ENCODE measurements at regions not wholly inside any gene's neighbourhood (a gene's known extent, or its start where the extent isn't known, plus 50 kb on each side); places are given as distances from the start of the nearest gene placed in this dataset.

DNA sequence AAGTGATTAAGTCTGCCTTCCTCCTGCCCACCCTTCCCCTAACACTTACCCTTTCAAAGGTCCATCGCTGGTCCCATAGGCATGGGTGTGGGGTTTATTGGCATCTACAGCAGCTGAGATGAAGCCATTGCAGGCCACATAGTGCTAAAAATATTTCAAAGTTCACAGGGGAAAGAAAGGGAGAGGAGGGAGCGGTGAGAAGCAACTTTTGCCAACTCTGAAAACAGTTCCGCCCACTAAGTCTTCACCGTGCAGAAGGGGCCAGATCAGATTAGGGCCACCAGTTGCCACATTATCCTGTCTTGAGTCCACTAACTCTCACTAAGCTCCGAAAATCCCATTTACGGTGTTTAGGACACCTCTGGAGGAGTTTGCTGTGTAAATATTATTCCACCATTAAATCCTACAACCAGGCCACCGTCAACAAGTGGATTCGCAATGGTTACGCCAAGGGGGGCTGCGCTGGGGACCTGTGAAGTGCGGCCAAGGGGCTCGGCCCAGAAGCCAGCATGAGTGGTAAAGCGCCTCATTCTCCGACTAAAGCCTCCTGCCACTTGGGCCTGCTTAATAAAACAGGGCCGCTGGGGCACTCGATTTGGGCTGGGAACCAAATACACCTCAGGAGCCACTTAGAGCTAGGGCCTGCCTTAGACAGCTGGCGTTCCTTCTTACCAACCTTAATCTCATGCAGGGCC, 534.9 kb downstream of the MIAT start:
- DNase-seq: no peak

DNA sequence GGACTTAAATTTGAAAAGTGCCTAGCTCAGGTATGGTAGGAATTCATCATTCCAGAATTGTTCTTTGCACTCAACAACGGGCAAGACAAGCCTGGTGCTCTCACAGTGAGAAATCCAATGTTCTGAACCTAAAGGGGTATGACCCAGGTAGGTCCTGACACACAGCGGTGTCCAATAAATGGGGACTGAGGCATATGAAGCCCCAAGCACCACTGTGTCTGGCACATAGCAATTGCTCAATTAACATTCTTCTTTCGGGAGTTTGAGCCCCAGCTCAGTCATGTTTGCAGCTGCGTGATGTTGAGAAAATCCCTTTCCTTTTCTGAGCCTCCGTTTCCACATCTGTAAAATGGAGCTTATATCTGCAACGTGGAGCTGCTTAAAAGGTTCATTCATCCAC, 535.8 kb downstream of the MIAT start:
- DNase-seq: no peak

DNA sequence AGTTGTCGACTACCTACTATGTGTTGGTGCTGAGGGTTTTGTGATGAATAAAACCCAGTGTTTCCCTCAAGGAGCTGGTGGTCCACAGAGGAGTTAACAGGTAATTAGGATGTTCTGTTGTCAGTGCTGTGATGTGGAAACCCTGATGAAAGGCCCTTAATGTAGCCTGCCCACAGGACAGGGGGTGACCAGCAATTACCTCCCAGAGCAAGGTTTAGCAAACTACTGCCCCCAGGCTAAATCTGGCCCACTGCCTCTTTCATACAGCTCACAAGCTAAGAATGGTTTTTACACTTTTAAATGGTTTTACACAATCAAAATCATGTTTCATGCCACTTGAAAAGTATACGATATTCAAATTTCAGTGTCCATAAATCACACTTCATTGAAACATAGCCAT, 536.2 kb downstream of the MIAT start:
- no peak for DNase-seq

DNA sequence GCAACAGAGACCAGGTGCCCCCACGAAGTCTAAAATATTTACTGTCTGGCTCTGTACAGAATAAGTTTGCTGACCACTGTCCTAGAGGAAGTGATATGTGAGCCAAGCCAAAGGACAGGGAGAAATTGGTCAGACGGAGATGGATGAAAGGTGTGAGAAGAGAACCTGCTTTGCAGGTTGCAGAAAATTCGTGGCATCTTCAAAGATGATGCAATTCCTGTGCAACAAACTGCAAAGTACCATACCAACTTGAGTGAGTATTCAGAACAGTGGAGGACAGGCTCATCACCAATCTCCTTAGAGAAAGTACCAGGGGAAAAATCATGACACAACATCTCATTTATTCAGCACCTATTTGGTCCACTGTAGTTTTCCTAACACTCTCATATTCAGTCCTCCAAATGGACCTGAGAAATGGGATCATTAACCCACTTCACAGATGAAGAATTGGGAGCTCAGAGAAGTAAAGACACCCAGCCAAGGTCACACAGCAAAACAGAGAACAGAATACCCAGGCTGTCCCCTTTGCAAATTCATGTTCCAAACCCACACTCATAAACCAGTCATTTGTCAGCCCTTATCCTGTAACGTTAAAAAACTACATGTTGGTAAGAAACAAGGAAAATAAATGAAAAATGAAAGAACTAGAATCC, 536.8 kb downstream of the MIAT start:
- no peak for DNase-seq

DNA sequence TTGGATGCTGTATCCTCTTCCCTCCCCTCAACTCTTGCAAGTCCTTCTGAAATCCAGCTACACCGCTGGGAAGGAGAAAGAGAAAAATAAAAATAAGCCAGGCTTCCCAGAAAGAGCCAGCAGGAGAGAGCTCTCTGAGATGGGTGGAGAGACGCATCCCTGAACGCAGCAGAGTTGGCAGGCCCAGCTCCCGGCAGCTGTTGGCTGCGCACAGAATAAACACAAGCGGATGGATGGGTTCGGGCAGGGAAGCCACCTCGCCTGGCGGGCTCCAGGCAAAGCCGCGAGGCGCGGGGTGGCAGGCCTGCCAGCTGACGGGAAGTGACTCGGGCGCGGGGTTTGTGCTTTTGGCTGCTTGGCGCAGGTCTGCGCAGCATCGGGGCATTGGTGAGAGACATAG, 537.7 kb downstream of the MIAT start:
- no peak for DNase-seq

DNA sequence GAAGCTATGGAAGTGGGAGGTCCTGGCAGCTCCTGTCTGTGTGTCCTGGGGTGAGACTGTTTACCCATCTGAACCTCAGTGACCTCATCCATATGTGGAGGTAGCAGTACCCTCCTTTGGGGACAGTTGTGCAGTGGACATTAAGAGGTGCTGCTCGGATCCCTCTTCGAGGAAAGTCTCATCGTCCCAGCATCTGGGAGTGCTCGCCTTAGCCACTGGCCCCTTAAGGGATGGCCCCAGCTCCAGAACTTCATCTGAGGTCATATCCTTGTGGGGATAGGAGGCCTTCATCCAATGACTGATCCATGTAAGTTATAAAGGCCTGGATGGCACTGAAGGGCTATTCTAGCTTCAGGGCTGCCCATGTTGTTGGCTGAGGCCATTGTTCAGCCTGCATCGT, 538.1 kb downstream of the MIAT start:
- no peak for DNase-seq

DNA sequence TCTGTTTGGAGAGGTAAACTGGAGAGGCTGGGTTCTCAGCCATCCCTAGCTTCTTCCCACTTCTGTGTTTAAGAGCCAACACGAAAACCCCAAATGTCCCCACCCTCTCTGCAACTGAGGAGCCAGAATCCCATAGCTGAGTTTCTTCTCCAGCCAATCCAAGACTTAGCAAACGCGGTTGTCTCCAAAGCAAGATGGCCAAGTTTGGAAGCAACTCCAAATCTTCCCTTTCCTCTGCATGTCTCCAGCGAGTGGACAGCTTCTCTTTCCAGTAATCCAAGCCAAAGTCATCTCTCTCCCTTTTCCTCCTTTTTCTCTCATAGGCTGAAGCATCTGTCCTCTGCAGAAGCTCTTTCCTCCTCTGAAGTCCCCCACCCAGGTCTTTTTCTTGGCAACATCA, 539.2 kb downstream of the MIAT start:
- DNase-seq: no peak

DNA sequence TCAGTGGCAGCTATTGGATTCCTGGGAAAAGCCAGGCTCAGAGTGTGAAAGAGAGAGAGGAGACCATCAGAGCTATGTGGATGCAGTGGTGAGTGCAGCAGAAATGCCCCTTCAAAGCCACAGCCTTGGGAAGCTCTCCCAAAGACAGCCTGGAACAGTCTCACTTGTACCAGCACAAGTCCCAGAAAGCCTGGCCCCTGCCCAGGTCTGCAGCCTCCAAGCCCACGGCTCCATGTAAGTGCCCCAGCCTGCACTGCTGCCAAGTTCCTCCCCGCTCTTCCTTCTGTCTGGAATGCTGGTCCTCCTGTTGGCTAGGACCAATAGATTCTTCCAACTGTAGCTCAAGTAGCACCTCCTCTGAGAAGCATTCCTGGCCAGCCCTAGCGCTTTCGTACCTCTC, 539.7 kb downstream of the MIAT start:
- no peak for DNase-seq

DNA sequence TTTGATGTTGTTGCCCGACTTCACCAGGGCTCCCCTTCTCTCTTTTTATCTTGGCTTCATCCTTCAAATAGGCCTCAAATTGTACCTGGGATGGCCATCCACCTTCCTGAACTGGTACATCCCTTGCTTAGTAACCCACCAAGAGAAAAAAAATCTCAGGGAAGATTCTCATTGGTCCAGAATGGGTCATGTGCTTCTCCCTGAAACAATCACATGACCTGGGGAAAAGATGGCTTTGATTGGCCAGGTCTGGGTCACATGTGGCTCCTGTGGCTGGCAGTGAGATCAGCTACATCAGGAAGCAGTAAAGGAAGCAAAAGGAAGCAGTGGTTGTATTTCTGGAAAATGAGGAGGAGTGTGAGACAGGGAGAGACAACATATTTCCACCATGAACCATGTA, 540.2 kb downstream of the MIAT start:
- no peak for DNase-seq

DNA sequence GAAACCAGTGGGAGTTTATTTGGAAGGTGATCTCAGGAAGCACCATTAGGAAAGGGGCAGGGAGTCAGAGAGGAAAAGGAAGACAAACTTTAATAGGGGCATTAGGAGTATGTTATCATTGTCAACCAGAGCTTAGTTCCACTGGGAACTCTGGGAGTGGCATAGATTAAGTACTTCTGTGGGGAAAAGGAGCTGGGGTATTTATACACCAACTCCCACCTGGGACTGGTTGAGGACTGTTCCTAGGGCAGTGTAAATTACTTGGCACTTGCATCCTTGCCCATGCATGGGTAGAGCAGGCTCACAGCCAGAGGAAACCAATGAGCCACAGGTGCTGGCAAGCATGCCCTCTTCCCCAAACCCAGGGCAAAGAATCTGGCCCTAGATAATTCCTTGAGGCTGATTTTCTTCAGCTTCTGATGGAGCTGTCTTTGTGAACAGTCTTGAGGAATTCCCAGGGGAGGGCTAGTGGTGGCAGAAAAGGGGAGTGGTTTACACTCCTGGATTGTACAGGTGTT, 541.2 kb downstream of the MIAT start:
- DNase-seq: no peak

DNA sequence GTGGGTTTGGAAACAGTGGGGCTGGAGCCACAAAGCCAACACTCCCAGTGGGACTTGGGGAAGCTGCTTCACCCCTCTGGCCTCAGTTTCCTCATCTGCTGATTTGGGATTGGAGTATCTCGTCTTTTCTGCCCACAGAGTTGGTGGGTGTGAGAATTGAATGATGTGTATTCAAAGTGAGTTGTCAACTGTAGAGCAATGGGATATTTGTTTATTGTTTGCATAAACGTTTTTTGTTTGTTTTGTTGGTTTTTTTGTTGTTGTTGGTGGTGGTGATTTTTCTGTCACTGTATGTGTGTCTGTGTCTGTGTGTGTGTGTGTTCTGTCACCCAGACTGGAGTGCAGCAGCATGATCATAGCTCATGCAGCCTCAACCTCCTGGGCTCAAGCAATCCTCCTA, 542.0 kb downstream of the MIAT start:
- DNase-seq: no peak

DNA sequence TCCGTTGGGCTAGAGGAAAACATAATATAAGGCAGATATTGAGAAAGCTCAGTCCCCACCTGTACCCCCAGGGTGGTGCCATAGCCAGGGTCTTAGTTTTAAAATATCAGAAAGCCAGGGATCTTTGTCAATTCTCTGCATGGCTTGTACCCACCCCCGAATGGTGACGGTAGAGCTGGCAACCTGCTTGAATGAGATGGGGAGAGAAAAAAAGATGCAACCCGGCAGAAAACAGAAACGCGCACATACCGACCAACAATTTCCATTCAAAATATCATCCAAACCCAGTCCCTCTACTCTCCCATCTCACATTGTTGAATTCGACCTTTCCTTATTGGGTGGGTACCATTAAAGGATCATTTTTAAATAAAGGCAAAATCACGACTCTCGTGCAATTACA, 543.9 kb downstream of the MIAT start:
- no peak for DNase-seq

DNA sequence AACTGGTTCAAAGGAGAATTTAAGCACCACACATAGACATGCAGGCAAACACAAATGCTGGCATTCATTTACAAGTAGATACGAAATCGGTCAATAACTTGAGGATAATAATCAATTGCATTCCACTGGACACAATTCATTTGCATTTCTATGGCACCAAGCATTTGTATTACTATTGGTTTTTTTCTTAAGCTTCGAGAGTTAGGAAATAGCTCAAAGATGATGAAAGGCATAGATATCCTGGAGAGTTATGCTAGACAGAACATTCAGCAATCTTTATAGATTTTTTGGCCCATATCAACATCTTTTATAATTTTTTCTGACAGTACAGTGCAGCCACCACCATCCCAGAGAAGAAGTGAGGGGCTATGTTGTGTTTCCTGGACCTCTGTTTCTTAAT, 544.4 kb downstream of the MIAT start:
- DNase-seq: no peak

DNA sequence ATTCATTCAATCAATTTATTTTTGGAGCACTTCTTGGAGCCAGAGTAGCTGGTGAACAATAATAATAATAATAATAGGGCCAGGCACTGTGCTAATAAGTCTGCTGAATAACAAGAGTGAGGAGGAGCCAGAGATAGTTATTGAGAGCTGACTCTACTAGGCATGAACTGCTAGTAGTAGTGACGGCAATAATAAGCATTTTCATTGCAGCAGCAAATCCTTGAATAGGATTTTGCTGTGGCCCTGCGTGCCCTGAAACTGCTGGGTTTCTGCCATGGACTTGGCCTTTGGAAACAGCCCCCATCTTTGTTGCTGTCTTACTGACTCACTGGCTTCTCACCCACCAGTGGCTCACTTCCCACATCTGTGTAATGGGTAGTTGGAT, 545.9 kb downstream of the MIAT start:
- DNase-seq: no peak

DNA sequence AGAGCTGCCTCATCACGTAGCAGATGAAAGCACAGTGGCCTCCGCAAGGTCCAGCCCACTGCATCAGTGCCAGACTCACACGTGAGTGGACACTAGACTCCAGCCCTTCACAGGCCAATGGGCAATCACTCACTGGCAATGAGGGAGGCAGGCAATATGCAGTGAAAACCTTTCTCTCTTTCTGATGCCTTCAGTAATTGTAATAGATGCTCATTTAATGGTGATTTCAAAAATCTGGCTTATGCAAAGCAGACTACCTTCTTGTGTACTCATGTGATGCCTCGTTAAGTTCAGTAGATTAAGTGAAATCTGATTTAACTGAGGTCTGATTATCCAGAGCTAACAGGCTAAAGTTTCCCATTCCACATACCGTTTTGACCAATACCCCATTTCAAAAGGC, 546.9 kb downstream of the MIAT start:
- no peak for DNase-seq

DNA sequence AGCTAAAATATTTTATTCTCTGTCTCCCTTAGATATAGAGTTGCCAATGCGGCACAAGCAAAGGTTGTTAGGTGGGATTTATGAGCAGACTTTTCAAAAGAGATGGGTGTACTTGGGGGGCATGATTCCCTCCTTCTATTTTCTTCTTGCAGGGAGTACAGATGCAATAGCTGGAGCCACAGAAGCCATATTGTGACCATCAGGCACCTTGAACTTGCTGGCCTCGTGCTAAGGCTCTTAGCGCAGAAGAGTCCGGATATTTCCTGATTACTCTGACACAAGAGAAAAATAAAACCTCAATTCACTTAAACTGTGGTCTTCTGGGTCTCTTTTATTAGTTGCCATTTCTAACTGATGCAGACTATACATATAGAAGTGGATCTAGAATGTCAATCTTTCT, 547.4 kb downstream of the MIAT start:
- no peak for DNase-seq

DNA sequence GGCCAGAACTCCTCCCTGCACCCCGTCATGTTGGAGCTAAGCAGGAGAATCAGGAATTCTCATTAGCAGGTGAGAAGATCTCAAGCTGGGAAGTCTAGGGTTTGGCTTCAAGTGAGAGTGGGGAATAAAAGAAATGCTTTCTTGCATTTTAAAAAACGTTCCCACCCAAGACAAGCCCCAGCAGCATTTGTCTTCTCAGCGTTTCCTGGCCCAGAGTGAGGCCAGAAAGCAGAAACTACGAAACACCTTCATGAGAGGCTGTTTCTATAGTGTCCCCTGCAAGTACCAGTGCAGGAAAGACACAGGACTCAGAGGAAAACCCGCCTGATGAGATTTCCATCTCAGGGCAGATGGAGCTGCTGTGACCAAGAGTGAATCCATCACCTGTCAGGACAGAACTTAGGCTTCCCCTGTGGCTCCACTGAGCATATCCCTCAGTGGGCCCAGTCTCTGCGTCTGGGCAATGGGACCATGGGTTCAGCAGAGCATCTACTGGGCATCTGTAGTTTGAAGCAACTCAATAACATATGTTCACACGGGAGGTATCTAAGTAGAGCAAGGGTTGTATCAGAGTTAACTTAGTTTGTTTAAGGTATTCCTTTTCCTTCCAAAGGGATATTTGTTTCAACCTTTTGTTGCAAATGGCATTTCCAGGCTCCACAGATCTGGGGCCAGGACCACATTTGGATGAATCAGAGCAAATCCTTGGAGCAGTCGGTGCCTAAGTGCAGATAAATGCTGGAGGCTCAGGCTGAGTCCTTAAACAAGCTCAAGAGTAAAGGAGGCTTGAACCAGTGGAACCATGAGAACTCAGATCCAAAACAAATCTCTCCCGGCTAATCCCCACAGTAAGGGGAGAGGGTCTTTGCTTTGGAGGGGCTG, 548.3 kb downstream of the MIAT start:
- DNase-seq: no peak

DNA sequence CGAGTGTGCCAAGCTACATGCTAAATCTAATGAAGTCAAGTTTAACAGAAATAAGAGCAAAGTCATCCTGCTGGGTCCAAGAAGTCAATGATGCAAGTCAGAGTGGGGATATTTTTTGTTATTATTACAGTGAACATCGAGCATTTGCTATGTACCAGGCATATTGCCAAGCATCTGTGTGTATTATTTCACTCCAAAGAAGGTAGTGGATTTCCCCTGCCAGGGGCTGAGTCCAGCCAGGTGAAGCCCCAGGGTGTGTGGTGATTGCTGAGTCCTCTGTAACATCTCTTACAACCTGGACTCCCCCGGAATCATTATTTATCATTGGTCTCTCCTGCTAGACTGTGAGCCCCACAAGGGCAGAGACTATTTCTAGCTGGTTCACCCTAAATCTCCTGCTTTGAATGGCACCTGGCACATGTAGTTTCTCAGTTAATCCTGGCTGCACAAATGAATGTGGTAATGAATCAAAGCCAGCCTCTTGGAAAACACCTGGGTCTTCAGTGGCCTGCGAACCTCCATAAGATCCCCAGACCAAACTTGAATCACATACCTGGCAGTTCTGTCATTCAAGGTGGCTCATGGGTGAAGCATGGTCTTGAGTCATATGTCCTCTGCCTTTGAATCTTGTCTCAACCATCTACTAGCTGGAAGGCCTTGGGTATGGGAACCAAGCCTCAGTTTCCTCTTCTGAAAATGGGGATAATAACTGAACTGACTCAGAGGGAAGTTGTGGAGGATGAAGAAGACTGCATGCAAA, 549.2 kb downstream of the MIAT start:
- no peak for DNase-seq

DNA sequence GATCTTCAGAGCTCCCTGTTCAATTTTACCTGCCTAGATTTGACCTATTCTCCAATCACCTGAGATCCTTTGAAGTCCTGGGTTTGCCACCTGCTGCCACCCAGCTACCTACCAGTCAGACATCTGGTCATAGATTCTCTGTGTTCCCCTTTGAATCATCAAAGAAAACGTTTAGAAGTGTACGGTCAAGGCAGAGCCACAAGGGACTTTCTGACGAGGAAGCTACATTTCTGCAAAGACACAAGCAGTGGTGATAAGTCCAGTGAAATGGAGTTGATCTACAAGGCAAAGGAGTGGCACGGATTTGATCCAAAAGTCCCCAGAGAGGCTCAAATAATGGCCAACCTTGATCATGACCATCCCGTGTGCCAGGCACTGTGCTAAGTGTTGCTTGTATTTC, 549.9 kb downstream of the MIAT start:
- DNase-seq: no peak

DNA sequence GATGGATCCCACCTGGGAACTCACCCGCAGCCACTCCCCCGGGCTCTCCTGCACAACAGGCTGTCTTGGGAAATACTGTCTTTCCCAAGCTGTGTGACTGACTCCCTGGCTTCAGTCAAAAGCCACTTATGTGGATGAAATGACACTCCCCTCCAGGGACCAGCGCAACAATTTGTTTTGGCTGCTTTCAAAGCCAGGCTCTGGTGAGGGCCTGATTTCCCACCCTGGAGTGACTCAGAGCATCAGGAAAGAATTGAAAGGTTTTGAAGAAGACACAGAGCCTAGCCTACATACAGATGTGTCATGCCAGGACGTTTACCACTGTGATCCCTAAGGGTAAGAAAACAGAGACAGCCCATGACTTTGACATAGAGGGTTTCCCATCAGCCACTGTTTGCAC, 550.5 kb downstream of the MIAT start:
- DNase-seq: no peak

DNA sequence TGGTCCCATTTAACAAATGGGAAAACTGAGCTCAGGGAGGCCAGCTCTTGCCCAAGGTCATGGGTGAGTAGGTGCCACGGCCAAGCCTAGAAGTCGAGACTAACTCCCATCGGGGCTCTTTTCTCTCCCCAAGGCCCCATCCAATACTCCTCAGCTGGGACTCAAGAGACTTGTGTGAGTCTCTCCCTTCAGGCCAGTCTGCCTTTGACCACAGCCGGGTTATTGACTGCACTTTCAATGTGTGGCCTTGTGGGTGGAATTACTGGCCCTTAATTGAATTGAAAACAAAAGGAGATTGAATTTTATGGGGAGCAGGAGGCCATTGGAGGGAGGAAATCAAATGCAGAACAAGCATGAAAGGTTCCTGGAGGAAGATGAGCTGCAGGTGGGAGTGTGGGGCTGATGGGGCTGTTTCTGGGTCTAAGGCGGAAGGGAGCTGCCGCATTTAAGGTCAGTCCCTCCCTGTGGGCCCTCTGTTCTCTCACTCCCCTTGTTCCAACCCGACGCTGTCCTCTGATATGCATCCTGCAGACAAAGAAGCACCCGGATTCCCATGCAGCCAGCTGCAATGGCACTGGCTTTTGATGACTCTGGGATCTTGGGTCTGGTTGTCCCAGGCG, 552.8 kb downstream of the MIAT start:
- no peak for DNase-seq

DNA sequence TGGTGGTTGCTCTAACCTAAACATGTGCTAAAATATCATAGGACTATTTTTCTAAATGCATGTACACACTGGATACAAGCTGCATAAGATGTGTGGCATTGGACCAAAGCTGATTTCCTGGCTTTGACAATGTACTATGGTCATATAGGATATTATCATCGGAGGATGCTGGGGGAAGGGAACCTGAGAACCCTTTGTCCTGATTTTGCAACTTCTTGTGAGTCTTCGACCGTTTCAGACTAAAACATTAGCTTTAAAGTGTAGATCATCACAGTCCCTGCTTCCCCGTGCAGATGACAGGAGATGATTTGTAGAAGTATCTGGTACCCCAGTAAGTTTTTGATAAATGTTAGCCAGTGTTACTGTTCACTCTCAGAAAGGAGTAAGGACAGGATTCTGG, 554.7 kb downstream of the MIAT start:
- DNase-seq: no peak
